GM12878 (cell line): ENCODE measurements at regions not wholly inside any gene's neighbourhood (a gene's known extent, or its start where the extent isn't known, plus 50 kb on each side); places are given as distances from the start of the nearest gene placed in this dataset.

Source experiments
- ATAC-seq: fragments of 200-7000 bp; cut with Tn5 transposase; 3 replicates; pipeline ENCODE4 v1.9.1; 2020; ENCODE audit warnings: mild to moderate bottlenecking, moderate library complexity
- BruUV-seq: library from RNA; stranded (reverse); fragments of 400-500 nt; replicated peaks from 2 replicates; lab custom pipeline; 2021; lab: Mats Ljungman, UMichigan
- CTCF ChIA-PET: fragments of 300-600 bp; sonication (Branson Sonifier 250); formaldehyde crosslinking; extraction: SDS; loops from one replicate; lab custom pipeline; 2021; ENCODE audit warnings: inconsistent platforms; lab: Yijun Ruan, JAX
- POLR2A ChIA-PET: fragments of 350-600 bp; formaldehyde crosslinking; extraction: SDS; loops from one replicate; lab custom pipeline; 2021; ENCODE audit warnings: inconsistent platforms; lab: Charles Lee
- RAD21 ChIA-PET: fragments of 300-600 bp; sonication (Branson Sonifier 250); formaldehyde crosslinking; loops from one replicate; lab custom pipeline; 2023; ENCODE audit warnings: antibody characterized with exemption; ENCODE audit not compliant: unreplicated experiment; lab: Charles Lee
- SMC1A ChIA-PET: fragments of 300-600 bp; sonication (Branson Sonifier 250); formaldehyde crosslinking; loops from one replicate; lab custom pipeline; 2023; ENCODE audit not compliant: unreplicated experiment, uncharacterized antibody; lab: Charles Lee
- DNase-seq: peaks from one replicate; pipeline ENCODE4 v3.0.0-alpha.2; 2011; ENCODE audit warnings: low read depth, low spot score
- FAIRE-seq: peaks from 3 replicates; lab custom pipeline; 2011; peaks lifted over from hg19 to GRCh38; lab: Jason Lieb, UNC
- H2AFZ ChIP-seq: 2 replicates; pipeline ENCODE4 v1.6.0; 2011; ENCODE audit warnings: low read depth, low read length, control low read depth; ENCODE audit not compliant: control insufficient read depth
- H3K27ac ChIP-seq: 2 replicates; pipeline ENCODE4 v1.5.1; 2011; ENCODE audit warnings: control low read depth; ENCODE audit not compliant: control insufficient read depth, insufficient read depth
- H3K27me3 ChIP-seq, 2 experiments: replicated peaks in 1 of 2; 2 replicates each; pipeline versions ENCODE4 v1.6.0 to v1.6.1; 2011; ENCODE audit warnings: low read length in 1 of 2; ENCODE audit not compliant: control insufficient read depth in 2 of 2, insufficient read depth in 2 of 2
- H3K36me3 ChIP-seq, 2 experiments: 2 replicates each; pipeline ENCODE4 v1.5.1; 2011; ENCODE audit warnings: low read length in 1 of 2; ENCODE audit not compliant: control insufficient read depth in 2 of 2, insufficient read depth in 2 of 2
- H3K4me1 ChIP-seq: 2 replicates; pipeline ENCODE4 v1.6.1; 2011; ENCODE audit warnings: mild to moderate bottlenecking, low read length, moderate library complexity, mixed read lengths; ENCODE audit not compliant: control insufficient read depth, insufficient read depth
- H3K4me2 ChIP-seq: 2 replicates; pipeline ENCODE4 v1.6.0; 2011; ENCODE audit warnings: control low read depth; ENCODE audit not compliant: control insufficient read depth, insufficient read depth
- H3K4me3 ChIP-seq: fragments of 200-600 bp; sonication (generic); 2 replicates; pipeline ENCODE4 v1.5.1; 2016
- H3K79me2 ChIP-seq: 2 replicates; pipeline ENCODE4 v1.6.0; 2011; ENCODE audit warnings: low read length; ENCODE audit not compliant: control insufficient read depth, insufficient read depth
- H3K9ac ChIP-seq: 2 replicates; pipeline ENCODE4 v1.8.0; 2011; ENCODE audit warnings: low read length, control low read depth, mixed read lengths; ENCODE audit not compliant: control insufficient read depth, insufficient read depth
- H3K9me3 ChIP-seq: replicated peaks from 3 replicates; pipeline ENCODE4 v1.5.1; 2011; ENCODE audit warnings: mild to moderate bottlenecking, low read length; ENCODE audit not compliant: control insufficient read depth, insufficient read depth
- H4K20me1 ChIP-seq: 2 replicates; pipeline ENCODE4 v1.6.0; 2011; ENCODE audit not compliant: control insufficient read depth, insufficient read depth
- CBX5 ChIP-seq: sonication (generic); IDR thresholded peaks from 2 replicates; pipeline ENCODE4 v1.6.1; 2016; ENCODE audit warnings: low read depth, moderate library complexity, mild to moderate bottlenecking, inconsistent platforms
- CREM ChIP-seq: IDR thresholded peaks from 2 replicates; pipeline ENCODE4 v1.6.1; 2014; ENCODE audit warnings: antibody characterized with exemption, low read depth
- MTA2 ChIP-seq: fragments of 450-650 bp; IDR thresholded peaks from 2 replicates; pipeline ENCODE4 v1.6.1; 2016; ENCODE audit warnings: low read depth, mild to moderate bottlenecking, moderate library complexity
- MXI1 ChIP-seq: fragments of 150-350 bp; IDR thresholded peaks from 2 replicates; pipeline ENCODE4 v1.6.1; 2011; ENCODE audit warnings: low read depth, mild to moderate bottlenecking, inconsistent platforms, low read length, improper control_type of control experiment
- MYC ChIP-seq: IDR thresholded peaks from 2 replicates; pipeline ENCODE4 v1.6.1; 2011; ENCODE audit warnings: mild to moderate bottlenecking, low read length, moderate library complexity, inconsistent platforms; ENCODE audit not compliant: insufficient read depth, insufficient replicate concordance, insufficient read length, severe bottlenecking
- NFYA ChIP-seq: IDR thresholded peaks from 2 replicates; pipeline ENCODE4 v1.6.1; 2011; ENCODE audit warnings: low read depth, mild to moderate bottlenecking, low read length, improper control_type of control experiment, borderline replicate concordance
- RELA ChIP-seq: fragments of 450-650 bp; IDR thresholded peaks from 2 replicates; pipeline ENCODE4 v1.8.0; 2014; ENCODE audit warnings: borderline replicate concordance; ENCODE audit not compliant: partially characterized antibody
- SMARCA5 ChIP-seq: fragments of 450-650 bp; IDR thresholded peaks from 2 replicates; pipeline ENCODE4 v1.6.1; 2017; ENCODE audit warnings: mild to moderate bottlenecking
- SP1 ChIP-seq: IDR thresholded peaks from one replicate; pipeline ENCODE4 v1.6.1; 2011; ENCODE audit warnings: low read depth, low read length
- SPI1 ChIP-seq: IDR thresholded peaks from 2 replicates; pipeline ENCODE4 v1.6.1; 2011; ENCODE audit warnings: low read depth, mild to moderate bottlenecking, low read length, moderate library complexity, borderline replicate concordance; ENCODE audit not compliant: insufficient read depth
- WGBS: methylation state at CpG from one replicate; pipeline ENCODE4 v1.1.6; 2016; ENCODE audit warnings: low lambda C conversion rate; ENCODE audit not compliant: insufficient replicate concordance, insufficient coverage; ENCODE audit errors: missing lambda C conversion rate; 5-methylcytosine and 5-hydroxymethylcytosine counted together
- in situ Hi-C: fragments of 300-500 bp; cut with MboI; formaldehyde crosslinking; loops from 9 replicates; pipeline ENCODE4 v1.14.3; 2018; ENCODE audit warnings: mixed read lengths
- intact Hi-C: fragments of 100-400 bp; cut with micrococcal nuclease; formaldehyde crosslinking; loops from one replicate; pipeline ENCODE4 v1.14.2; 2022; ENCODE audit not compliant: unreplicated experiment
- TF ChIP-seq, protein P1 (sequence below): fragments of 450-650 bp; formaldehyde crosslinking; IDR thresholded peaks from 2 replicates; pipeline ENCODE4 v1.4.0; 2022; ENCODE audit warnings: mild to moderate bottlenecking, moderate library complexity
- TF ChIP-seq, protein P2 (sequence below): fragments of 450-650 bp; IDR thresholded peaks from 2 replicates; pipeline ENCODE4 v1.6.1; 2018; ENCODE audit warnings: mild to moderate bottlenecking, low read depth, moderate library complexity; ENCODE audit not compliant: partially characterized antibody

DNA sequence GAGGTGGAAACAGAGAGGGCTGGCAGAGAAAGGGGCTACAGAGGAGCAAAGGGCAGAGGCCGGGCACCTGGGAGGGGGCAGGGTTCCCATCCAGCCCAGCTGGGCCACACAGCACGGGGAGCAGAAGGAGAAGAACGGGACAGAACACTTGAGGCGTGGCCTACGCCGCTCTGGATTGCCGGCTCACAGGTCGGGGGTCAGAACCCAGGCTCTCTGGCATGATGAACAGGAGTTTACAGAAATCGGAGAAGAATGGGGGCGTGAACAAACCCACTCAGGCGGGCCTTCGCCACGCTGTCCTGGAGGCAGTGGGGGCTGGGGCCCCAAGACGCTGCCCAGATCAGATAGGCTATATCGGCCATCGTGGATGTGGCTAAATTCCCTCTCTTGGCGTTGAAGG, 362.2 kb upstream of the SHH start:
- POLR2A ChIA-PET = no interaction called here
- SMC1A ChIA-PET = no interaction called here
- Histone ChIP-seq H3K27me3 (no peaks in the 10 kb centered on the region), H3K4me3 (no peak overlapping the region), H3K27ac (no peak overlapping the region), H3K9me3 (no peaks in the 10 kb centered on the region), H3K9ac (no peak overlapping the region), H2AFZ (no peak overlapping the region), H3K79me2 (no peaks in the 10 kb centered on the region), H3K4me1 (peaks cover 11% of the 10 kb centered on the region), H3K36me3 (no peaks in the 10 kb centered on the region), H3K4me2 (no peak overlapping the region)
- RAD21 ChIA-PET = no interaction called here
- DNase-seq (no peak), FAIRE-seq (no peak), ATAC-seq (no peak)
- BruUV-seq = no TSS peak
- WGBS = 49% methylated on average over 17 of the region's 17 CpGs
- intact Hi-C loops (no loop called here), in situ Hi-C loops (no loop called here)
- TF ChIP-seq SMARCA5 = no peak
- TF ChIP-seq MYC = no peak
- TF ChIP-seq, all 136 proteins: peak for 0
- CTCF ChIA-PET = no interaction called here
- H4K20me1 ChIP-seq = no peaks in the 10 kb centered on the region

DNA sequence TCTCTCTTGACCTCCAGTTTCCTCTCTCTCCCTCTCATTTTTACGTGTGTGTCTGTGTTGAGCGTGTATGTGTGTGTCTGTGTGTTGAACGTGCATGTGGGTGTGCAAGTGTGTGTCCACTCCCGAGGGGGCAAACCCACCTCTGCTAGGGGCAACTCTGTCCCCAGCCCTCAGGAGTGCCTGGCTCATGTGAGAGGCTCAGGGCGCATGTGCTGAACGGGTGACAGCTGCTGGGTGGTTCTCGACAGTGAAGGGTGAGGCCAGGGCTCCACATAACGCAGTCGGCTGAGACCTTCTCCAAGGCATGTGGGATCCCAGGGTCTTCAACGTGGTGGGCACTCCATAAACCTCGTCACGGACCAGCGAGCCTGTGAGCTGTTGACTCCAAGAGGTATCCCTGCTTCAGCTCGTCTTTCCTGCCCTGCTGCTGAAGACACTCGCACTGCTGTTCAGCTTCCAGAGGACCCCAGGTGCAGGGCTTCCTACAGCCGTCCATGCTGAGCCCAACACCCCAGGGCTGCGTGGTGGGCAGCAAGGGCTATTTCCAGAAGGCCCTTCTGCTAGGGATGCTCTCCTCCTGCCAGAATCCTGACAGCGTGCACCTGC, 361.6 kb upstream of the SHH start:
- WGBS = 29% methylated on average over 17 of the region's 18 CpGs
- CTCF ChIA-PET = no interaction called here
- intact Hi-C loops = no loop called here
- TF ChIP-seq, protein P1, sequence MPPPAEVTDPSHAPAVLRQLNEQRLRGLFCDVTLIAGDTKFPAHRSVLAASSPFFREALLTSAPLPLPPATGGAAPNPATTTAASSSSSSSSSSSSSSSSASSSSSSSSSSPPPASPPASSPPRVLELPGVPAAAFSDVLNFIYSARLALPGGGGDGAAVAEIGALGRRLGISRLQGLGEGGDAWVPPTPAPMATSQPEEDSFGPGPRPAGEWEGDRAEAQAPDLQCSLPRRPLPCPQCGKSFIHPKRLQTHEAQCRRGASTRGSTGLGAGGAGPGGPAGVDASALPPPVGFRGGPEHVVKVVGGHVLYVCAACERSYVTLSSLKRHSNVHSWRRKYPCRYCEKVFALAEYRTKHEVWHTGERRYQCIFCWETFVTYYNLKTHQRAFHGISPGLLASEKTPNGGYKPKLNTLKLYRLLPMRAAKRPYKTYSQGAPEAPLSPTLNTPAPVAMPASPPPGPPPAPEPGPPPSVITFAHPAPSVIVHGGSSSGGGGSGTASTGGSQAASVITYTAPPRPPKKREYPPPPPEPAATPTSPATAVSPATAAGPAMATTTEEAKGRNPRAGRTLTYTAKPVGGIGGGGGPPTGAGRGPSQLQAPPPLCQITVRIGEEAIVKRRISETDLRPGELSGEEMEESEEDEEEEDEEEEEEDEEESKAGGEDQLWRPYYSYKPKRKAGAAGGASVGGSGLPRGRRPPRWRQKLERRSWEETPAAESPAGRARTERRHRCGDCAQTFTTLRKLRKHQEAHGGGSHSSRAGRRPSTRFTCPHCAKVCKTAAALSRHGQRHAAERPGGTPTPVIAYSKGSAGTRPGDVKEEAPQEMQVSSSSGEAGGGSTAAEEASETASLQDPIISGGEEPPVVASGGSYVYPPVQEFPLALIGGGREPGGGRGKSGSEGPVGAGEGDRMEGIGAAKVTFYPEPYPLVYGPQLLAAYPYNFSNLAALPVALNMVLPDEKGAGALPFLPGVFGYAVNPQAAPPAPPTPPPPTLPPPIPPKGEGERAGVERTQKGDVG = no peak
- TF ChIP-seq SPI1 (no peak), NFYA (no peak), CBX5 (no peak), CREM (no peak), MTA2 (no peak), RELA (no peak), SP1 (no peak), MXI1 (no peak)
- TF ChIP-seq, protein P2, sequence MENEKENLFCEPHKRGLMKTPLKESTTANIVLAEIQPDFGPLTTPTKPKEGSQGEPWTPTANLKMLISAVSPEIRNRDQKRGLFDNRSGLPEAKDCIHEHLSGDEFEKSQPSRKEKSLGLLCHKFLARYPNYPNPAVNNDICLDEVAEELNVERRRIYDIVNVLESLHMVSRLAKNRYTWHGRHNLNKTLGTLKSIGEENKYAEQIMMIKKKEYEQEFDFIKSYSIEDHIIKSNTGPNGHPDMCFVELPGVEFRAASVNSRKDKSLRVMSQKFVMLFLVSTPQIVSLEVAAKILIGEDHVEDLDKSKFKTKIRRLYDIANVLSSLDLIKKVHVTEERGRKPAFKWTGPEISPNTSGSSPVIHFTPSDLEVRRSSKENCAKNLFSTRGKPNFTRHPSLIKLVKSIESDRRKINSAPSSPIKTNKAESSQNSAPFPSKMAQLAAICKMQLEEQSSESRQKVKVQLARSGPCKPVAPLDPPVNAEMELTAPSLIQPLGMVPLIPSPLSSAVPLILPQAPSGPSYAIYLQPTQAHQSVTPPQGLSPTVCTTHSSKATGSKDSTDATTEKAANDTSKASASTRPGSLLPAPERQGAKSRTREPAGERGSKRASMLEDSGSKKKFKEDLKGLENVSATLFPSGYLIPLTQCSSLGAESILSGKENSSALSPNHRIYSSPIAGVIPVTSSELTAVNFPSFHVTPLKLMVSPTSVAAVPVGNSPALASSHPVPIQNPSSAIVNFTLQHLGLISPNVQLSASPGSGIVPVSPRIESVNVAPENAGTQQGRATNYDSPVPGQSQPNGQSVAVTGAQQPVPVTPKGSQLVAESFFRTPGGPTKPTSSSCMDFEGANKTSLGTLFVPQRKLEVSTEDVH = no peak

More for the DNA sequence above, 361.6 kb upstream of the SHH start:
- ChIA-PET SMC1A (no interaction called here), RAD21 (no interaction called here), POLR2A (no interaction called here)
- Histone ChIP-seq H3K9me3 (no peaks in the 10 kb centered on the region), H4K20me1 (no peaks in the 10 kb centered on the region), H3K27ac (no peak overlapping the region), H3K9ac (no peak overlapping the region), H3K4me1 (peaks cover 11% of the 10 kb centered on the region), H3K4me2 (no peak overlapping the region), H2AFZ (no peak overlapping the region), H3K79me2 (no peaks in the 10 kb centered on the region), H3K4me3 (no peak overlapping the region), H3K27me3 (no peaks in the 10 kb centered on the region), H3K36me3 (no peaks in the 10 kb centered on the region)
- no peak for FAIRE-seq
- no peak for ATAC-seq
- no peak for DNase-seq
- in situ Hi-C loops = no loop called here
- no TSS peak for BruUV-seq
